ENCODE measurements at regions not wholly inside any gene's neighbourhood (a gene's known extent, or its start where the extent isn't known, plus 50 kb on each side); places are given as distances from the start of the nearest gene placed in this dataset.
A peak's percentile ranks its signal among the peaks of the same experiment; 100 is the strongest.

GRCh38 chr1:79396901-79397300, 390.4 kb upstream of the ADGRL4 start:
- no peak for FAIRE-seq

GRCh38 chr1:79388694-79389361, 382.3 kb upstream of the ADGRL4 start:
- FAIRE-seq = no peak

GRCh38 chr1:79386730-79387129, 380.2 kb upstream of the ADGRL4 start:
- FAIRE-seq = no peak

GRCh38 chr1:79380078-79380477, 373.5 kb upstream of the ADGRL4 start:
- FAIRE-seq = no peak

- no peak for FAIRE-seq
Observed at GRCh38 chr1:79376106-79376505, 369.6 kb upstream of the ADGRL4 start.

GRCh38 chr1:79375352-79375751, 368.8 kb upstream of the ADGRL4 start:
- FAIRE-seq = no peak

GRCh38 chr1:79374397-79374796, 367.9 kb upstream of the ADGRL4 start:
- no peak for FAIRE-seq

- no peak for FAIRE-seq
Observed at GRCh38 chr1:79373481-79374125, 367.1 kb upstream of the ADGRL4 start.

GRCh38 chr1:79371802-79372201, 365.3 kb upstream of the ADGRL4 start:
- no peak for FAIRE-seq

- FAIRE-seq = no peak
Observed at GRCh38 chr1:79369091-79369490, 362.6 kb upstream of the ADGRL4 start.

- no peak for FAIRE-seq
Observed at GRCh38 chr1:79364896-79365295, 358.4 kb upstream of the ADGRL4 start.

GRCh38 chr1:79363430-79363829, 356.9 kb upstream of the ADGRL4 start:
- no peak for FAIRE-seq

GRCh38 chr1:79362470-79362869, 355.9 kb upstream of the ADGRL4 start:
- FAIRE-seq = no peak

- FAIRE-seq = no peak
Observed at GRCh38 chr1:79355090-79355489, 348.6 kb upstream of the ADGRL4 start.

- FAIRE-seq = no peak
Observed at GRCh38 chr1:79353224-79353623, 346.7 kb upstream of the ADGRL4 start.

- FAIRE-seq = no peak
Observed at GRCh38 chr1:79326875-79327274, 320.3 kb upstream of the ADGRL4 start.

GRCh38 chr1:79325705-79326104, 319.2 kb upstream of the ADGRL4 start:
- no peak for FAIRE-seq

- peak; percentile 34 for FAIRE-seq
Observed at GRCh38 chr1:79325126-79325525, 318.6 kb upstream of the ADGRL4 start.

GRCh38 chr1:79323239-79324025, 316.9 kb upstream of the ADGRL4 start:
- no peak for FAIRE-seq

GRCh38 chr1:79322511-79323027, 316.0 kb upstream of the ADGRL4 start:
- FAIRE-seq = no peak

- no peak for FAIRE-seq
Observed at GRCh38 chr1:79312438-79312837, 305.9 kb upstream of the ADGRL4 start.

GRCh38 chr1:79310609-79311008, 304.1 kb upstream of the ADGRL4 start:
- FAIRE-seq = no peak

GRCh38 chr1:79304131-79304530, 297.6 kb upstream of the ADGRL4 start:
- no peak for FAIRE-seq

GRCh38 chr1:79303040-79303439, 296.5 kb upstream of the ADGRL4 start:
- FAIRE-seq = no peak

Measured in G401.6 (cell line).